GM23338 (cell line): ENCODE measurements at regions not wholly inside any gene's neighbourhood (a gene's known extent, or its start where the extent isn't known, plus 50 kb on each side); places are given as distances from the start of the nearest gene placed in this dataset.

ENCODE experiments used
- ATAC-seq: fragments of 200-7000 bp; cut with Tn5 transposase; 3 replicates; pipeline ENCODE4 v1.9.1; 2020
- DNase-seq: peaks from one replicate; pipeline ENCODE4 v3.0.0-alpha.2; 2015; ENCODE audit warnings: low spot score
- H2AFZ ChIP-seq: fragments of 200-600 bp; sonication (generic); 2 replicates; pipeline ENCODE4 v1.8.0; 2016; ENCODE audit warnings: antibody characterized with exemption, mild to moderate bottlenecking, moderate library complexity
- H3F3A ChIP-seq: fragments of 200-600 bp; sonication (generic); replicated peaks from 2 replicates; pipeline ENCODE4 v1.8.0; 2017; ENCODE audit warnings: antibody characterized with exemption, mixed run types, low read depth
- H3K27ac ChIP-seq: fragments of 200-600 bp; sonication (generic); 2 replicates; pipeline ENCODE4 v1.6.1; 2016; ENCODE audit warnings: low read depth
- H3K27me3 ChIP-seq: fragments of 200-600 bp; sonication (generic); 2 replicates; pipeline ENCODE4 v1.8.0; 2016; ENCODE audit warnings: mild to moderate bottlenecking, mixed run types, moderate library complexity; ENCODE audit not compliant: insufficient read depth
- H3K36me3 ChIP-seq: fragments of 200-600 bp; sonication (generic); 2 replicates; pipeline ENCODE4 v1.8.0; 2016; ENCODE audit warnings: mild to moderate bottlenecking; ENCODE audit not compliant: insufficient read depth
- H3K4me1 ChIP-seq: fragments of 200-600 bp; sonication (generic); 2 replicates; pipeline ENCODE4 v1.8.0; 2016; ENCODE audit warnings: mild to moderate bottlenecking, moderate library complexity; ENCODE audit not compliant: insufficient read depth
- H3K4me2 ChIP-seq: fragments of 200-600 bp; sonication (generic); 2 replicates; pipeline ENCODE4 v1.7.1; 2017; ENCODE audit warnings: mixed run types
- H3K4me3 ChIP-seq: fragments of 200-600 bp; sonication (generic); 2 replicates; pipeline ENCODE4 v1.6.1; 2016; ENCODE audit warnings: mixed run types
- H3K79me2 ChIP-seq: fragments of 200-600 bp; sonication (generic); replicated peaks from 2 replicates; pipeline ENCODE4 v1.8.0; 2017; ENCODE audit warnings: mild to moderate bottlenecking; ENCODE audit not compliant: insufficient read depth
- H3K9me2 ChIP-seq: fragments of 200-600 bp; sonication (generic); 2 replicates; pipeline ENCODE4 v1.8.0; 2017; ENCODE audit not compliant: insufficient read depth
- H4K20me1 ChIP-seq: fragments of 200-600 bp; sonication (generic); replicated peaks from 2 replicates; pipeline ENCODE4 v1.8.0; 2017; ENCODE audit warnings: mild to moderate bottlenecking; ENCODE audit not compliant: insufficient read depth
- H3K27ac Mint-ChIP-seq: 2 replicates; pipeline ENCODE4 v1.8.0; 2020; ENCODE audit warnings: inconsistent platforms, mild to moderate bottlenecking, moderate library complexity, mixed read lengths
- H3K27me3 Mint-ChIP-seq: 3 replicates; pipeline ENCODE4 v1.8.0; 2022; ENCODE audit warnings: low read depth, mild to moderate bottlenecking, moderate library complexity, mixed read lengths, inconsistent platforms; ENCODE audit not compliant: insufficient read depth, poor library complexity
- H3K36me3 Mint-ChIP-seq: 3 replicates; pipeline ENCODE4 v1.8.0; 2021; ENCODE audit warnings: low read depth, mild to moderate bottlenecking, inconsistent platforms, moderate library complexity, mixed read lengths
- H3K4me1 Mint-ChIP-seq: 3 replicates; pipeline ENCODE4 v1.8.0; 2020; ENCODE audit warnings: mild to moderate bottlenecking, inconsistent platforms, mixed read lengths
- H3K4me3 Mint-ChIP-seq: 3 replicates; pipeline ENCODE4 v1.8.0; 2021; ENCODE audit warnings: moderate library complexity, mild to moderate bottlenecking, inconsistent platforms, mixed read lengths
- H3K9me3 Mint-ChIP-seq: 3 replicates; pipeline ENCODE4 v1.8.0; 2020; ENCODE audit warnings: moderate library complexity, mild to moderate bottlenecking, inconsistent platforms, mixed read lengths
- CREB1 ChIP-seq: fragments of 250-450 bp; sonication (Bioruptor Pico); IDR thresholded peaks from 2 replicates; pipeline ENCODE4 v1.5.0; 2020; ENCODE audit warnings: low read depth, mild to moderate bottlenecking, moderate library complexity
- CTCF ChIP-seq, 2 experiments: fragments of 200-600 bp in 1 of 2; sonication (generic) in 1 of 2; conservative IDR thresholded peaks; 2 replicates each; pipeline versions ENCODE4 v1.5.1 to v1.6.1; 2016 to 2017; ENCODE audit warnings: antibody characterized with exemption in 2 of 2, low read depth in 2 of 2, mild to moderate bottlenecking in 2 of 2, moderate library complexity in 1 of 2
- ETS1 ChIP-seq: IDR thresholded peaks from 2 replicates; pipeline ENCODE4 v1.6.1; 2016; ENCODE audit warnings: antibody characterized with exemption
- EZH2 ChIP-seq: fragments of 200-600 bp; sonication (generic); IDR thresholded peaks from one replicate; pipeline ENCODE4 v1.8.0; 2017; ENCODE audit warnings: antibody characterized with exemption, mild to moderate bottlenecking, low read depth; ENCODE audit not compliant: unreplicated experiment
- EZH2phosphoT487 ChIP-seq: fragments of 200-600 bp; sonication (generic); IDR thresholded peaks from one replicate; pipeline ENCODE4 v1.8.1; 2018; ENCODE audit warnings: antibody characterized with exemption; ENCODE audit not compliant: unreplicated experiment
- NANOG ChIP-seq: IDR thresholded peaks from 2 replicates; pipeline ENCODE4 v1.6.1; 2016; ENCODE audit warnings: antibody characterized with exemption, borderline replicate concordance
- POLR2AphosphoS5 ChIP-seq: IDR thresholded peaks from 2 replicates; pipeline ENCODE4 v1.6.1; 2016; ENCODE audit warnings: antibody characterized with exemption, low read depth
- REST ChIP-seq: IDR thresholded peaks from one replicate; pipeline ENCODE4 v1.6.1; 2018; ENCODE audit warnings: antibody characterized with exemption; ENCODE audit not compliant: unreplicated experiment
- STAT1 ChIP-seq: IDR thresholded peaks from one replicate; pipeline ENCODE4 v1.6.1; 2016; ENCODE audit warnings: antibody characterized with exemption; ENCODE audit not compliant: unreplicated experiment
- ZNF114 ChIP-seq: fragments of 250-450 bp; sonication (Bioruptor Pico); IDR thresholded peaks from 2 replicates; pipeline ENCODE4 v1.5.0; 2020; ENCODE audit warnings: mild to moderate bottlenecking, moderate library complexity
- ZNF331 ChIP-seq: fragments of 250-450 bp; sonication (Bioruptor Pico); IDR thresholded peaks from 2 replicates; pipeline ENCODE4 v1.5.0; 2020; ENCODE audit warnings: low read depth, mild to moderate bottlenecking, moderate library complexity

- H4K20me1 ChIP-seq: no peaks in the 10 kb centered on the region
- Mint-ChIP-seq H3K27me3 (peaks cover 2% of the 10 kb centered on the region), H3K4me1 (peaks cover 6% of the 10 kb centered on the region; the same call in 2 of the 3 replicates), H3K4me3 (no peak overlapping the region), H3K9me3 (no peaks in the 10 kb centered on the region), H3K27ac (no peak overlapping the region), H3K36me3 (no peaks in the 10 kb centered on the region)
- H3K27me3 ChIP-seq: no peaks in the 10 kb centered on the region
- no peak for ATAC-seq
- H3K4me3 ChIP-seq: no peak overlapping the region
- no peak for DNase-seq
- no peak overlapping the region for H2AFZ ChIP-seq
- no peaks in the 10 kb centered on the region for H3K79me2 ChIP-seq
- H3F3A ChIP-seq: no peaks in the 10 kb centered on the region
- H3K9me2 ChIP-seq: no peaks in the 10 kb centered on the region
- H3K4me1 ChIP-seq: no peaks in the 10 kb centered on the region
- H3K36me3 ChIP-seq: no peaks in the 10 kb centered on the region
- H3K27ac ChIP-seq: no peak overlapping the region
- TF ChIP-seq REST (no peak), STAT1 (no peak), POLR2AphosphoS5 (no peak), CTCF (conservative IDR thresholded peaks at IDR 0.05; ENCODE audit: low read depth in 2 of 2) (no peak)
- no peak overlapping the region for H3K4me2 ChIP-seq
Observed at GRCh38 chr7:17129218-17129617, 169.2 kb upstream of the AHR start.

- Histone ChIP-seq H3K27me3 (no peaks in the 10 kb centered on the region), H3K27ac (no peak overlapping the region), H4K20me1 (no peaks in the 10 kb centered on the region), H3K36me3 (no peaks in the 10 kb centered on the region), H3K4me1 (no peaks in the 10 kb centered on the region), H3K4me3 (no peak overlapping the region), H2AFZ (no peak overlapping the region), H3K9me2 (no peaks in the 10 kb centered on the region), H3K79me2 (no peaks in the 10 kb centered on the region), H3F3A (no peaks in the 10 kb centered on the region), H3K4me2 (no peak overlapping the region)
- ATAC-seq (peak; percentile 55; the same call in 2 of the 3 replicates), DNase-seq (peak; percentile 46)
- peaks cover 2% of the 10 kb centered on the region for H3K27me3 Mint-ChIP-seq
- no peak overlapping the region for H3K4me3 Mint-ChIP-seq
- H3K4me1 Mint-ChIP-seq: peaks cover 6% of the 10 kb centered on the region; the same call in 2 of the 3 replicates
- no peaks in the 10 kb centered on the region for H3K9me3 Mint-ChIP-seq
- no peak overlapping the region; the same call in none of the 2 replicates for H3K27ac Mint-ChIP-seq
- no peaks in the 10 kb centered on the region for H3K36me3 Mint-ChIP-seq
- TF ChIP-seq NANOG (no peak), STAT1 (no peak), EZH2phosphoT487 (no peak), ZNF331 (no peak), ETS1 (no peak), CTCF (conservative IDR thresholded peaks at IDR 0.05; ENCODE audit: low read depth in 2 of 2) (no peak), POLR2AphosphoS5 (no peak), EZH2 (no peak), ZNF114 (no peak), CREB1 (CRISPR knock-in tag) (no peak)
Observed at GRCh38 chr7:17130281-17131059, 168.0 kb upstream of the AHR start.
